HTR-8/SVneo (cell line): ENCODE measurements at regions not wholly inside any gene's neighbourhood (a gene's known extent, or its start where the extent isn't known, plus 50 kb on each side); places are given as distances from the start of the nearest gene placed in this dataset.

ENCODE experiments used
- DNase-seq: peaks from one replicate; pipeline ENCODE4 v3.0.0; 2011; ENCODE audit warnings: low spot score, mixed read lengths; ENCODE audit not compliant: insufficient read length
- FAIRE-seq: peaks from 2 replicates; lab custom pipeline; 2011; peaks lifted over from hg19 to GRCh38; lab: Jason Lieb, UNC

DNA sequence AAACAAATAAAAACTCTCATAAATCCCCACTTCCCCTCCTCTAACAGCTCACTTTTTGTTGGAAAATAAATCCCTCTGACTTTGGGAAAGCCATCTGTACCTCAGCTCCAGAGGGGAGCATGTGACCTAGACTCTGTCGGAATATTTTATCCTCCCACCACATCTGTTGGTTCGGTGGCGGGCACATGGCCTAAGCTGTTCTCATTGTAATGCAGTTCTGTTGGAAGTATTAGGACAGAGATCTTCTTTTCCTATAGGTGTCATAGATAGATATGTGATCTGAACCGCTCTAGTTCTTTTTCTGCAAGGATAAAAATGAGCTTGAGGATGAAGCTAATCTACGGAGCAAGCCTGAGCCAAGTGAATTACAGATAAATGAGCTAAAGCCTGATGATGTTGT is 50.5 kb upstream of the EPS8L3 start:
- no peak for FAIRE-seq
- DNase-seq, result no peak
